ENCODE measurements at regions not wholly inside any gene's neighbourhood (a gene's known extent, or its start where the extent isn't known, plus 50 kb on each side); places are given as distances from the start of the nearest gene placed in this dataset.

GRCh38 chr18:54086863-54087262 is 137.6 kb downstream of the MBD2 start:
- Histone ChIP-seq H3K4me3 (no peak overlapping the region), H3K4me1 (no peaks in the 10 kb centered on the region), H3K9me3 (no peaks in the 10 kb centered on the region), H3K36me3 (no peaks in the 10 kb centered on the region), H3K27me3 (no peaks in the 10 kb centered on the region), H3K27ac (no peak overlapping the region)
- TF ChIP-seq CTCF (IDR thresholded peaks at IDR 0.05) (no peak), POLR2A (IDR thresholded peaks at IDR 0.05) (no peak)
- DNase-seq, result no peak

- H3K27ac ChIP-seq, result no peak overlapping the region
- no peaks in the 10 kb centered on the region for H3K36me3 ChIP-seq
- no peaks in the 10 kb centered on the region for H3K4me1 ChIP-seq
- H3K9me3 ChIP-seq, result no peaks in the 10 kb centered on the region
- no peak for TF ChIP-seq POLR2A (IDR thresholded peaks at IDR 0.05)
- TF ChIP-seq CTCF (IDR thresholded peaks at IDR 0.05), result no peak
- DNase-seq, result no peak
- no peak overlapping the region for H3K4me3 ChIP-seq
- no peaks in the 10 kb centered on the region for H3K27me3 ChIP-seq
These were observed 138.2 kb downstream of the MBD2 start for GRCh38 chr18:54086046-54086802.

GRCh38 chr18:54080858-54081257 is 143.6 kb downstream of the MBD2 start:
- H3K4me1 ChIP-seq, result no peaks in the 10 kb centered on the region
- no peak for TF ChIP-seq CTCF (IDR thresholded peaks at IDR 0.05)
- TF ChIP-seq POLR2A (IDR thresholded peaks at IDR 0.05), result no peak
- no peaks in the 10 kb centered on the region for H3K27me3 ChIP-seq
- H3K4me3 ChIP-seq, result no peak overlapping the region
- DNase-seq, result no peak
- H3K27ac ChIP-seq, result no peak overlapping the region
- no peaks in the 10 kb centered on the region for H3K9me3 ChIP-seq
- no peaks in the 10 kb centered on the region for H3K36me3 ChIP-seq

DNA sequence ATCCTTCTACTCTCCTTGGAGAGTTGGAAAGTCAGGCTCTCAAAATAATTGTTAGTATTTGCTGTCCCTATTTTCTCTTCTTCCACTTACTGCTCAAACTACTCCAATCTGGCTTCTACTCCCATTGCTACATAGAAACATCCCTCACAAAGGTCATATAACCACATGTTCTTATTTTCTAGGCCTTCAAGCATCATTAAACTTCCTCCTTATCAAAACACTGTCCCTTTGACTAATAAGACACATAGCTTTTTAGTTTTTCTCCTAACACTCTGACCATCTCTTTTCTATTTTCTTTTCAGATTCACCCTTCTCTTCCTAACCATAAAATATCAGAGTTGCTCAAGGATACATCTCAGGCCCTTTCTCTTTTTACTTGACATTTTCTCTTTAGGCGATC is 148.3 kb downstream of the MBD2 start:
- H3K27ac ChIP-seq, result no peak overlapping the region
- H3K4me3 ChIP-seq, result no peak overlapping the region
- TF ChIP-seq POLR2A (IDR thresholded peaks at IDR 0.05) (no peak), CTCF (IDR thresholded peaks at IDR 0.05) (no peak)
- H3K9me3 ChIP-seq, result no peaks in the 10 kb centered on the region
- no peaks in the 10 kb centered on the region for H3K27me3 ChIP-seq
- no peaks in the 10 kb centered on the region for H3K4me1 ChIP-seq
- H3K36me3 ChIP-seq, result no peaks in the 10 kb centered on the region
- no peak for DNase-seq

GRCh38 chr18:54075689-54076088 is 148.8 kb downstream of the MBD2 start:
- Histone ChIP-seq H3K4me3 (no peak overlapping the region), H3K27me3 (no peaks in the 10 kb centered on the region), H3K27ac (no peak overlapping the region), H3K9me3 (no peaks in the 10 kb centered on the region), H3K36me3 (no peaks in the 10 kb centered on the region), H3K4me1 (no peaks in the 10 kb centered on the region)
- no peak for TF ChIP-seq POLR2A (IDR thresholded peaks at IDR 0.05)
- no peak for TF ChIP-seq CTCF (IDR thresholded peaks at IDR 0.05)
- DNase-seq, result no peak

DNA sequence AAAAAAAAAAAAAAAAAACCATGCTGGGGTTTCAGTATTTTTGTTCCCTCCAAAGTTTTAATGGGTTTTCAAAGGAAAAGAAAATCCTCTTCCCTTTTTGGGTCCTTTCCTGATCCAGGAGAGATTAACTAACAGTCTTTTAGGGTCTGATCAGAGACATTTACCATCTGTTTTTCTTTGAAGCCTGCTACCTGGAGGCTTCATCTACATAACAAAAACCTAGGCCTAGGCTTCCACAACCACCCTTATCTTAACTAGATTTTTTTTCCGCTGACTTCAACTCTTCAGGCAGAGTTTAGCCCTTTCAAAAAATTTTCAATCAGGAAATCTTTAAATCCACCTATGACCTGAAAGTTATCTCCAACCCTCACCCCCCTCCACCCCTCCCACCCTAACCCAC is 154.7 kb downstream of the MBD2 start:
- Histone ChIP-seq H3K4me1 (no peaks in the 10 kb centered on the region), H3K9me3 (no peaks in the 10 kb centered on the region), H3K27me3 (no peaks in the 10 kb centered on the region), H3K27ac (no peak overlapping the region), H3K4me3 (no peak overlapping the region), H3K36me3 (no peaks in the 10 kb centered on the region)
- TF ChIP-seq POLR2A (IDR thresholded peaks at IDR 0.05) (no peak), CTCF (IDR thresholded peaks at IDR 0.05) (no peak)
- no peak for DNase-seq
